ENCODE measurements at regions not wholly inside any gene's neighbourhood (a gene's known extent, or its start where the extent isn't known, plus 50 kb on each side); places are given as distances from the start of the nearest gene placed in this dataset.

- H3K27ac ChIP-seq (ENCODE audit: low read depth, low read length) = no peak overlapping the region
- H3K4me3 ChIP-seq (ENCODE audit: low read length) = no peak overlapping the region
- H3K9me3 ChIP-seq (ENCODE audit: control insufficient read depth, low read length) = peaks cover 4% of the 10 kb centered on the region
- no peaks in the 10 kb centered on the region for H3K9me3 Mint-ChIP-seq
- no peaks in the 10 kb centered on the region for H3K4me1 ChIP-seq (ENCODE audit: control insufficient read depth, insufficient read depth, low read length)
- H3K27me3 Mint-ChIP-seq (ENCODE audit: insufficient read depth) = no peaks in the 10 kb centered on the region
- no peaks in the 10 kb centered on the region for H3K36me3 ChIP-seq (ENCODE audit: control insufficient read depth, insufficient read depth, low read length)
- no peak overlapping the region for H3K9ac ChIP-seq (ENCODE audit: extremely low read depth, low read length, poor library complexity, severe bottlenecking)
- H3K4me1 Mint-ChIP-seq = no peaks in the 10 kb centered on the region
- no peak overlapping the region for H3K4me3 Mint-ChIP-seq
- WGBS, 2 experiments (ENCODE audit: insufficient coverage in 1 of 2, insufficient read length in 1 of 2) = 79 to 86% methylated on average over 3 of the region's 3 CpGs
- TF ChIP-seq, protein P1, sequence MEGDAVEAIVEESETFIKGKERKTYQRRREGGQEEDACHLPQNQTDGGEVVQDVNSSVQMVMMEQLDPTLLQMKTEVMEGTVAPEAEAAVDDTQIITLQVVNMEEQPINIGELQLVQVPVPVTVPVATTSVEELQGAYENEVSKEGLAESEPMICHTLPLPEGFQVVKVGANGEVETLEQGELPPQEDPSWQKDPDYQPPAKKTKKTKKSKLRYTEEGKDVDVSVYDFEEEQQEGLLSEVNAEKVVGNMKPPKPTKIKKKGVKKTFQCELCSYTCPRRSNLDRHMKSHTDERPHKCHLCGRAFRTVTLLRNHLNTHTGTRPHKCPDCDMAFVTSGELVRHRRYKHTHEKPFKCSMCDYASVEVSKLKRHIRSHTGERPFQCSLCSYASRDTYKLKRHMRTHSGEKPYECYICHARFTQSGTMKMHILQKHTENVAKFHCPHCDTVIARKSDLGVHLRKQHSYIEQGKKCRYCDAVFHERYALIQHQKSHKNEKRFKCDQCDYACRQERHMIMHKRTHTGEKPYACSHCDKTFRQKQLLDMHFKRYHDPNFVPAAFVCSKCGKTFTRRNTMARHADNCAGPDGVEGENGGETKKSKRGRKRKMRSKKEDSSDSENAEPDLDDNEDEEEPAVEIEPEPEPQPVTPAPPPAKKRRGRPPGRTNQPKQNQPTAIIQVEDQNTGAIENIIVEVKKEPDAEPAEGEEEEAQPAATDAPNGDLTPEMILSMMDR (conservative IDR thresholded peaks at IDR 0.05) = no peak
- H3K27me3 ChIP-seq (ENCODE audit: control insufficient read depth, insufficient read depth, low read length, poor library complexity, severe bottlenecking) = no peaks in the 10 kb centered on the region
- no peak for DNase-seq
- H3K27ac Mint-ChIP-seq = no peak overlapping the region
- H3K36me3 Mint-ChIP-seq (ENCODE audit: low read depth) = no peaks in the 10 kb centered on the region
Measured at GRCh38 chr7:51700593-51701215, 384.1 kb upstream of the COBL start.

DNA sequence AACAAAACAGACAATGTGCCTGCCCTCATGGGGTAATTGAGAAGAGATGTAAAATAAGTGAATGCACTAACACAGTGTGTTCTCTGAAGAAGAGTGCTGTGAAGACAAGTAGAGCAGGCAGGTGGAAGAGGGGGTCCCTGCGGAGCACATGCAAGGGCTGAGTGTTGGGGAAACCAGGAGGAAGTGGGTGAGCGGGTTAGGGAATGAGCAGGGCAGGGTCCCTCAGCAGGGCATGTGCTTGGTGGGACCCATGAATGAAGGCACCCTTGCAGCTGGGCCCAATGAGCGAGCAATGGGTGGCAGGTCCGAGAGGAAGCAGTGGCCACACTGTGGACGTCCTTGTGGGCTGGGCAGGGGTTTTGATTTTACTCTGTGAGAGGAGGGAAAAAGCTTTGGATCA lies 376.6 kb upstream of the COBL start:
- H3K27ac ChIP-seq (ENCODE audit: low read depth, low read length) = no peak overlapping the region
- Mint-ChIP-seq H3K36me3 (ENCODE audit: low read depth) (no peaks in the 10 kb centered on the region), H3K27ac (no peak overlapping the region), H3K9me3 (no peaks in the 10 kb centered on the region), H3K27me3 (ENCODE audit: insufficient read depth) (no peaks in the 10 kb centered on the region), H3K4me3 (no peak overlapping the region), H3K4me1 (no peaks in the 10 kb centered on the region)
- H3K9me3 ChIP-seq (ENCODE audit: control insufficient read depth, low read length) = no peaks in the 10 kb centered on the region
- WGBS, 2 experiments (ENCODE audit: insufficient coverage in 1 of 2, insufficient read length in 1 of 2) = 83 to 92% methylated on average over 2 to 5 of the region's 5 CpGs
- no peaks in the 10 kb centered on the region for H3K4me1 ChIP-seq (ENCODE audit: control insufficient read depth, insufficient read depth, low read length)
- no peaks in the 10 kb centered on the region for H3K27me3 ChIP-seq (ENCODE audit: control insufficient read depth, insufficient read depth, low read length, poor library complexity, severe bottlenecking)
- no peak for DNase-seq
- no peak overlapping the region for H3K9ac ChIP-seq (ENCODE audit: extremely low read depth, low read length, poor library complexity, severe bottlenecking)
- no peak overlapping the region for H3K4me3 ChIP-seq (ENCODE audit: low read length)
- no peaks in the 10 kb centered on the region for H3K36me3 ChIP-seq (ENCODE audit: control insufficient read depth, insufficient read depth, low read length)
- TF ChIP-seq, protein P1 (conservative IDR thresholded peaks at IDR 0.05) = no peak

GRCh38 chr7:51689547-51689946 lies 372.9 kb upstream of the COBL start:
- DNase-seq = no peak
- Histone ChIP-seq H3K27ac (ENCODE audit: low read depth, low read length) (no peak overlapping the region), H3K36me3 (ENCODE audit: control insufficient read depth, insufficient read depth, low read length) (no peaks in the 10 kb centered on the region), H3K9me3 (ENCODE audit: control insufficient read depth, low read length) (no peaks in the 10 kb centered on the region), H3K4me3 (ENCODE audit: low read length) (no peak overlapping the region), H3K27me3 (ENCODE audit: control insufficient read depth, insufficient read depth, low read length, poor library complexity, severe bottlenecking) (no peaks in the 10 kb centered on the region), H3K4me1 (ENCODE audit: control insufficient read depth, insufficient read depth, low read length) (no peaks in the 10 kb centered on the region), H3K9ac (ENCODE audit: extremely low read depth, low read length, poor library complexity, severe bottlenecking) (no peak overlapping the region)
- Mint-ChIP-seq H3K9me3 (no peaks in the 10 kb centered on the region), H3K4me3 (no peak overlapping the region), H3K27me3 (ENCODE audit: insufficient read depth) (no peaks in the 10 kb centered on the region), H3K4me1 (no peaks in the 10 kb centered on the region), H3K36me3 (ENCODE audit: low read depth) (no peaks in the 10 kb centered on the region), H3K27ac (no peak overlapping the region)
- TF ChIP-seq, protein P1 (conservative IDR thresholded peaks at IDR 0.05) = no peak
- 80% methylated on average over 1 of the region's 3 CpGs; no CpG with 5 or more reads in 1 of the 2 experiments for WGBS, 2 experiments (ENCODE audit: insufficient coverage in 1 of 2, insufficient read length in 1 of 2)
